OCI-LY1 (cell line): ENCODE measurements at regions not wholly inside any gene's neighbourhood (a gene's known extent, or its start where the extent isn't known, plus 50 kb on each side); places are given as distances from the start of the nearest gene placed in this dataset.

Experiments
- H2AFZ ChIP-seq: fragments of 200-600 bp; sonication (generic), shearing (Covaris generic); 2 replicates; pipeline ENCODE4 v1.6.0; 2014; ENCODE audit warnings: antibody characterized with exemption, mild to moderate bottlenecking, low read length
- H3F3A ChIP-seq: fragments of 200-600 bp; sonication (generic), shearing (Covaris generic); 2 replicates; pipeline ENCODE4 v1.6.0; 2014; ENCODE audit warnings: mild to moderate bottlenecking, antibody characterized with exemption, low read length, moderate library complexity; ENCODE audit not compliant: insufficient read depth
- H3K27ac ChIP-seq: fragments of 200-600 bp; sonication (generic); 2 replicates; pipeline ENCODE4 v1.5.1; 2014; ENCODE audit warnings: low read length, mixed run types, mild to moderate bottlenecking, low read depth; ENCODE audit not compliant: poor library complexity, severe bottlenecking
- H3K27me3 ChIP-seq: fragments of 200-600 bp; sonication (generic); 2 replicates; pipeline ENCODE4 v1.6.0; 2014; ENCODE audit warnings: antibody characterized with exemption, mild to moderate bottlenecking, low read length, moderate library complexity; ENCODE audit not compliant: insufficient read depth
- H3K36me3 ChIP-seq: fragments of 200-600 bp; sonication (generic); 2 replicates; pipeline ENCODE4 v1.6.1; 2014; ENCODE audit warnings: mild to moderate bottlenecking, antibody characterized with exemption, low read length, moderate library complexity, mixed read lengths; ENCODE audit not compliant: insufficient read depth
- H3K4me1 ChIP-seq: fragments of 200-600 bp; sonication (generic); 2 replicates; pipeline ENCODE4 v1.5.1; 2014; ENCODE audit warnings: mild to moderate bottlenecking, low read length, moderate library complexity; ENCODE audit not compliant: insufficient read depth, severe bottlenecking
- H3K4me2 ChIP-seq: fragments of 200-600 bp; sonication (generic), shearing (Covaris generic); 2 replicates; pipeline ENCODE4 v1.6.1; 2014; ENCODE audit warnings: low read length
- H3K4me3 ChIP-seq: fragments of 200-600 bp; sonication (generic); 2 replicates; pipeline ENCODE4 v1.5.1; 2014; ENCODE audit warnings: low read length, low read depth, mild to moderate bottlenecking, mixed read lengths; ENCODE audit not compliant: poor library complexity, severe bottlenecking
- H3K79me2 ChIP-seq: fragments of 200-600 bp; shearing (Covaris generic); 2 replicates; pipeline ENCODE4 v1.6.1; 2016; ENCODE audit warnings: mixed run types, low read length, mixed read lengths; ENCODE audit not compliant: insufficient read depth
- H3K9ac ChIP-seq: fragments of 200-600 bp; sonication (generic), shearing (Covaris generic); 2 replicates; pipeline ENCODE4 v1.6.1; 2014; ENCODE audit warnings: mild to moderate bottlenecking, low read length, mixed read lengths
- H3K9me2 ChIP-seq: fragments of 200-600 bp; sonication (generic), shearing (Covaris generic); 2 replicates; pipeline ENCODE4 v1.6.1; 2014; ENCODE audit warnings: low read depth, mild to moderate bottlenecking, low read length, mixed read lengths
- H3K9me3 ChIP-seq: fragments of 200-600 bp; shearing (Covaris generic); 2 replicates; pipeline ENCODE4 v1.6.1; 2014; ENCODE audit warnings: low read length, mixed read lengths
- H4K20me1 ChIP-seq: fragments of 200-600 bp; sonication (generic), shearing (Covaris generic); 2 replicates; pipeline ENCODE4 v1.6.0; 2016; ENCODE audit warnings: mild to moderate bottlenecking, low read length; ENCODE audit not compliant: insufficient read depth
- CTCF ChIP-seq: fragments of 200-600 bp; sonication (generic), shearing (Covaris generic); IDR thresholded peaks from 2 replicates; pipeline ENCODE4 v1.5.1; 2017; ENCODE audit warnings: mild to moderate bottlenecking, antibody characterized with exemption, low read length, moderate library complexity, mixed read lengths
- EZH2 ChIP-seq: fragments of 200-600 bp; sonication (generic), shearing (Covaris generic); IDR thresholded peaks from 2 replicates; pipeline ENCODE4 v1.8.0; 2017; ENCODE audit warnings: borderline replicate concordance, mixed run types, mild to moderate bottlenecking, antibody characterized with exemption, low read length, moderate library complexity, mixed read lengths

- no peaks in the 10 kb centered on the region for H3K9me2 ChIP-seq
- no peaks in the 10 kb centered on the region for H3K9me3 ChIP-seq
- H3K27ac ChIP-seq, result no peak overlapping the region
- H3K27me3 ChIP-seq, result no peaks in the 10 kb centered on the region
- H3K79me2 ChIP-seq, result no peaks in the 10 kb centered on the region
- no peaks in the 10 kb centered on the region for H3K4me1 ChIP-seq
- no peaks in the 10 kb centered on the region for H4K20me1 ChIP-seq
- H3K36me3 ChIP-seq, result no peaks in the 10 kb centered on the region
- peak overlapping the region; percentile 60; the same call in 1 of the 2 replicates for H2AFZ ChIP-seq
- H3K4me3 ChIP-seq, result no peak overlapping the region
- no peak overlapping the region for H3K9ac ChIP-seq
- no peaks in the 10 kb centered on the region for H3F3A ChIP-seq
- peak; percentile 87 for TF ChIP-seq CTCF
- TF ChIP-seq EZH2, result no peak
- peak overlapping the region; percentile 24 for H3K4me2 ChIP-seq
These were observed 148.1 kb upstream of the NRXN3 start for GRCh38 chr14:78022059-78022458.

GRCh38 chr14:78023112-78023511 is 147.1 kb upstream of the NRXN3 start:
- H2AFZ ChIP-seq, result no peak overlapping the region
- no peaks in the 10 kb centered on the region for H3K4me1 ChIP-seq

GRCh38 chr14:78028471-78028870 is 141.7 kb upstream of the NRXN3 start:
- H2AFZ ChIP-seq, result no peak overlapping the region
- no peaks in the 10 kb centered on the region for H3F3A ChIP-seq
- H3K79me2 ChIP-seq, result no peaks in the 10 kb centered on the region
- no peaks in the 10 kb centered on the region for H3K27me3 ChIP-seq
- TF ChIP-seq EZH2, result no peak
- no peak for TF ChIP-seq CTCF
- H3K36me3 ChIP-seq, result no peaks in the 10 kb centered on the region
- no peak overlapping the region for H3K27ac ChIP-seq
- H3K9me3 ChIP-seq, result no peaks in the 10 kb centered on the region
- no peak overlapping the region for H3K4me3 ChIP-seq
- H3K9me2 ChIP-seq, result no peaks in the 10 kb centered on the region
- H4K20me1 ChIP-seq, result no peaks in the 10 kb centered on the region
- no peak overlapping the region for H3K9ac ChIP-seq
- H3K4me2 ChIP-seq, result no peak overlapping the region
- no peaks in the 10 kb centered on the region for H3K4me1 ChIP-seq

More at GRCh38 chr14:78023112-78023511, 147.1 kb upstream of the NRXN3 start:
- no peak overlapping the region for H3K4me2 ChIP-seq
- TF ChIP-seq EZH2 (no peak), CTCF (no peak)
- no peaks in the 10 kb centered on the region for H3K9me3 ChIP-seq
- H4K20me1 ChIP-seq, result no peaks in the 10 kb centered on the region
- H3K79me2 ChIP-seq, result no peaks in the 10 kb centered on the region
- H3K36me3 ChIP-seq, result no peaks in the 10 kb centered on the region
- no peak overlapping the region for H3K27ac ChIP-seq
- no peak overlapping the region for H3K4me3 ChIP-seq
- no peaks in the 10 kb centered on the region for H3F3A ChIP-seq
- no peaks in the 10 kb centered on the region for H3K9me2 ChIP-seq
- H3K27me3 ChIP-seq, result no peaks in the 10 kb centered on the region
- H3K9ac ChIP-seq, result no peak overlapping the region
